Endothelial cell of umbilical vein (primary cell): ENCODE measurements at regions not wholly inside any gene's neighbourhood (a gene's known extent, or its start where the extent isn't known, plus 50 kb on each side); places are given as distances from the start of the nearest gene placed in this dataset.

Experiments used
- BruUV-seq: library from RNA; stranded (reverse); fragments of 400-500 nt; replicated peaks from 2 replicates; lab custom pipeline; 2021; lab: Mats Ljungman, UMichigan
- CTCF ChIA-PET: fragments of 300-600, 350-600 bp; sonication (Branson Sonifier 250); formaldehyde crosslinking; loops from one replicate; lab custom pipeline; 2021; ENCODE audit warnings: antibody characterized with exemption, inconsistent platforms; lab: Charles Lee
- POLR2A ChIA-PET: fragments of 300-600, 350-600 bp; sonication (Branson Sonifier 250); formaldehyde crosslinking; loops from one replicate; lab custom pipeline; 2021; ENCODE audit warnings: antibody characterized with exemption, inconsistent platforms; lab: Charles Lee
- DNase-seq: peaks from one replicate; pipeline ENCODE4 v3.0.0-alpha.2; 2011; ENCODE audit warnings: low read depth, low spot score
- FAIRE-seq: peaks from 2 replicates; lab custom pipeline; 2011; peaks lifted over from hg19 to GRCh38; lab: Jason Lieb, UNC
- H2AFZ ChIP-seq: 2 replicates; pipeline ENCODE4 v1.6.0; 2012; ENCODE audit warnings: low read depth, low read length, control low read depth, inconsistent platforms
- H3K27ac ChIP-seq: 2 replicates; pipeline ENCODE4 v1.5.1; 2011; ENCODE audit warnings: low read depth, mild to moderate bottlenecking, control low read depth, low read length, moderate library complexity; ENCODE audit not compliant: insufficient read depth
- H3K27me3 ChIP-seq, 2 experiments: 2 replicates each; pipeline versions ENCODE4 v1.6.0 to v1.6.1; 2011; ENCODE audit warnings: low read length in 2 of 2, mixed read lengths in 1 of 2; ENCODE audit not compliant: control insufficient read depth in 2 of 2, insufficient read depth in 2 of 2
- H3K36me3 ChIP-seq, 2 experiments: 2 replicates in 1 of 2; 3 replicates in 1 of 2; pipeline ENCODE4 v1.5.1; 2011; ENCODE audit warnings: low read length in 2 of 2, mild to moderate bottlenecking in 1 of 2, moderate library complexity in 1 of 2; ENCODE audit not compliant: control insufficient read depth in 2 of 2, insufficient read depth in 2 of 2; ENCODE audit errors: extremely low read depth in 1 of 2
- H3K4me1 ChIP-seq: 3 replicates; pipeline ENCODE4 v1.5.1; 2011; ENCODE audit warnings: mild to moderate bottlenecking, low read length; ENCODE audit not compliant: control insufficient read depth, insufficient read depth; ENCODE audit errors: extremely low read depth
- H3K4me2 ChIP-seq: 2 replicates; pipeline ENCODE4 v1.6.1; 2011; ENCODE audit warnings: low read length, control low read depth, mixed read lengths; ENCODE audit not compliant: insufficient read depth
- H3K4me3 ChIP-seq, 3 experiments: fragments of 200-600 bp in 1 of 3; sonication (generic), shearing (Covaris generic) in 1 of 3; replicated peaks in 1 of 3; 2 replicates each; pipeline ENCODE4 v1.5.1; 2011 to 2016; ENCODE audit warnings: control low read depth in 3 of 3, low read length in 3 of 3, mild to moderate bottlenecking in 2 of 3, inconsistent platforms in 1 of 3, low read depth in 1 of 3, moderate library complexity in 1 of 3; ENCODE audit not compliant: insufficient read depth in 1 of 3
- H3K79me2 ChIP-seq: 2 replicates; pipeline ENCODE4 v1.6.0; 2012; ENCODE audit warnings: low read length, inconsistent platforms; ENCODE audit not compliant: control insufficient read depth, insufficient read depth
- H3K9ac ChIP-seq: replicated peaks from 2 replicates; pipeline ENCODE3; 2011; ENCODE audit warnings: low read length, control low read depth; ENCODE audit not compliant: insufficient read depth; ENCODE audit errors: extremely low read depth
- H3K9me1 ChIP-seq: replicated peaks from 3 replicates; pipeline ENCODE4 v1.6.0; 2011; ENCODE audit warnings: mild to moderate bottlenecking, low read length; ENCODE audit not compliant: control insufficient read depth, insufficient read depth; ENCODE audit errors: extremely low read depth
- H3K9me3 ChIP-seq: replicated peaks from 2 replicates; pipeline ENCODE4 v1.5.1; 2012; ENCODE audit warnings: low read length, inconsistent platforms; ENCODE audit not compliant: control insufficient read depth, insufficient read depth
- H4K20me1 ChIP-seq: replicated peaks from 2 replicates; pipeline ENCODE3; 2011; ENCODE audit warnings: mild to moderate bottlenecking, low read length; ENCODE audit not compliant: control insufficient read depth, insufficient read depth; ENCODE audit errors: extremely low read depth
- EZH2 ChIP-seq: IDR thresholded peaks from 2 replicates; pipeline ENCODE4 v1.6.1; 2012; ENCODE audit warnings: borderline replicate concordance, low read depth, mild to moderate bottlenecking, moderate library complexity, low read length, inconsistent platforms; ENCODE audit not compliant: severe bottlenecking
- FOS ChIP-seq: IDR thresholded peaks from 2 replicates; pipeline ENCODE4 v1.6.1; 2011; ENCODE audit warnings: mild to moderate bottlenecking, low read length, moderate library complexity, borderline replicate concordance; ENCODE audit not compliant: insufficient read depth
- GATA2 ChIP-seq: IDR thresholded peaks from 2 replicates; pipeline ENCODE4 v1.7.0; 2011; ENCODE audit warnings: low read depth, mild to moderate bottlenecking, moderate library complexity, mixed read lengths, low read length; ENCODE audit not compliant: insufficient read length, insufficient read depth
- JUN ChIP-seq: IDR thresholded peaks from 2 replicates; pipeline ENCODE4 v1.6.1; 2011; ENCODE audit warnings: borderline replicate concordance, low read depth; ENCODE audit not compliant: insufficient read length, insufficient read depth
- MAX ChIP-seq: IDR thresholded peaks from 2 replicates; pipeline ENCODE4 v1.6.1; 2011; ENCODE audit not compliant: insufficient read depth, insufficient read length
- MYC ChIP-seq: IDR thresholded peaks from one replicate; pipeline ENCODE4 v1.6.1; 2011; ENCODE audit warnings: mild to moderate bottlenecking, low read depth, low read length
- POLR2A ChIP-seq: IDR thresholded peaks from 2 replicates; pipeline ENCODE4 v1.6.1; 2012; ENCODE audit warnings: low read depth, mild to moderate bottlenecking, control low read depth, low read length
- POLR2AphosphoS5 ChIP-seq: IDR thresholded peaks from 2 replicates; pipeline ENCODE4 v1.6.1; 2012; ENCODE audit warnings: low read depth, mild to moderate bottlenecking, control low read depth, low read length, moderate library complexity; ENCODE audit not compliant: insufficient read depth
- dilution Hi-C: fragments of 300-500 bp; cut with MboI; formaldehyde crosslinking; loops from one replicate; pipeline ENCODE4 v1.15.0; 2019; ENCODE audit warnings: low sequenced_read_pairs; ENCODE audit not compliant: extremely low pct_ligation_motif_present
- intact Hi-C: fragments of 100-400 bp; cut with micrococcal nuclease; formaldehyde crosslinking; loops from one replicate; pipeline ENCODE4 v1.10.0; 2022
- TF ChIP-seq, protein P1 (sequence below), 2 donors: IDR thresholded peaks; 1 replicate in 1 of 2; 2 replicates in 1 of 2; pipeline ENCODE4 v1.5.1; 2011; ENCODE audit warnings: low read length in 2 of 2, mild to moderate bottlenecking in 2 of 2, moderate library complexity in 2 of 2, control low read depth in 1 of 2, inconsistent platforms in 1 of 2, low read depth in 1 of 2; ENCODE audit not compliant: insufficient read depth in 1 of 2; ENCODE audit errors: extremely low read depth in 1 of 2

DNA sequence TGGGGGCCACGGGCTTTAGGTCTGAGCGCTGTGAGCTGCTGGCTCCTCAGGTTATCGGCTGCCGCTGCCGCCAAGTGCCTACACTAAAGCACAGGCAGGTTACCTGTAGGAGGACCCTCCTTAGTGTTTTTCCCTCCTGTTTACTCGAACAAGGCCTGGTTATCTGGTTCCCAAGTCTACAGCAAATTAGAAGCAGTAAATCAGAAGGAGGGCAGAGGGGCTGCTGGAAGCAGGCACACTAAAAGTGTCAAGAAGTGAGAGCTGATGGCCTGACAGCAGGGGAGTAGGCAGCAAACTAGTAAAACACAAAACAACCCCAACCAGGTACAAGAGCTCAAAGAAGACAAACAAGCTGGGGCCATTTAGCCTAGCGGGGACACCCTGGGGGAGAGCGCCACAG, 125.0 kb upstream of the PJA1 start:
- DNase-seq = no peak
- no peaks in the 10 kb centered on the region for H3K9me3 ChIP-seq
- H3K4me3 ChIP-seq = no peak overlapping the region
- no peaks in the 10 kb centered on the region for H3K27me3 ChIP-seq
- H3K9ac ChIP-seq = no peak overlapping the region
- no peak overlapping the region for H3K4me2 ChIP-seq
- H3K4me1 ChIP-seq = peaks cover 3% of the 10 kb centered on the region
- TF ChIP-seq GATA2 (no peak), MAX (no peak), MYC (no peak), FOS (no peak), JUN (no peak), EZH2 (no peak), POLR2A (no peak), POLR2AphosphoS5 (no peak)
- TF ChIP-seq, protein P1, sequence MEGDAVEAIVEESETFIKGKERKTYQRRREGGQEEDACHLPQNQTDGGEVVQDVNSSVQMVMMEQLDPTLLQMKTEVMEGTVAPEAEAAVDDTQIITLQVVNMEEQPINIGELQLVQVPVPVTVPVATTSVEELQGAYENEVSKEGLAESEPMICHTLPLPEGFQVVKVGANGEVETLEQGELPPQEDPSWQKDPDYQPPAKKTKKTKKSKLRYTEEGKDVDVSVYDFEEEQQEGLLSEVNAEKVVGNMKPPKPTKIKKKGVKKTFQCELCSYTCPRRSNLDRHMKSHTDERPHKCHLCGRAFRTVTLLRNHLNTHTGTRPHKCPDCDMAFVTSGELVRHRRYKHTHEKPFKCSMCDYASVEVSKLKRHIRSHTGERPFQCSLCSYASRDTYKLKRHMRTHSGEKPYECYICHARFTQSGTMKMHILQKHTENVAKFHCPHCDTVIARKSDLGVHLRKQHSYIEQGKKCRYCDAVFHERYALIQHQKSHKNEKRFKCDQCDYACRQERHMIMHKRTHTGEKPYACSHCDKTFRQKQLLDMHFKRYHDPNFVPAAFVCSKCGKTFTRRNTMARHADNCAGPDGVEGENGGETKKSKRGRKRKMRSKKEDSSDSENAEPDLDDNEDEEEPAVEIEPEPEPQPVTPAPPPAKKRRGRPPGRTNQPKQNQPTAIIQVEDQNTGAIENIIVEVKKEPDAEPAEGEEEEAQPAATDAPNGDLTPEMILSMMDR (IDR thresholded peaks at IDR 0.05; ENCODE audit: extremely low read depth in 1 of 2, insufficient read depth in 1 of 2, low read depth in 1 of 2, low read length in 2 of 2) = no peak
- no peak for FAIRE-seq
- CTCF ChIA-PET = interaction anchor here (1.4 kb wide), 1 partner anchor 463 kb away, joined by 5 read pairs; no protein-coding TSS in a partner anchor
- no peaks in the 10 kb centered on the region for H3K9me1 ChIP-seq
- no peaks in the 10 kb centered on the region for H3K79me2 ChIP-seq
- no peaks in the 10 kb centered on the region for H3K36me3 ChIP-seq
- intact Hi-C loops = no loop called here
- H3K27ac ChIP-seq = no peak overlapping the region
- H4K20me1 ChIP-seq = no peaks in the 10 kb centered on the region
- POLR2A ChIA-PET = no interaction called here
- dilution Hi-C loops = no loop called here
- H2AFZ ChIP-seq = no peak overlapping the region
- no TSS peak for BruUV-seq
